CD4-positive, alpha-beta memory T cell (primary cell): ENCODE measurements at regions not wholly inside any gene's neighbourhood (a gene's known extent, or its start where the extent isn't known, plus 50 kb on each side); places are given as distances from the start of the nearest gene placed in this dataset.
A peak's percentile ranks its signal among the peaks of the same experiment; 100 is the strongest.

Experiments
- CTCF ChIA-PET: fragments of 350-600 bp; sonication (Branson Sonifier 250); formaldehyde crosslinking; loops from one replicate; lab custom pipeline; 2021; ENCODE audit warnings: inconsistent platforms; ENCODE audit not compliant: partially characterized antibody; lab: Charles Lee
- POLR2A ChIA-PET: fragments of 350-600 bp; sonication (Branson Sonifier 250); formaldehyde crosslinking; loops from one replicate; lab custom pipeline; 2021; ENCODE audit not compliant: partially characterized antibody; lab: Charles Lee
- DNase-seq, 5 donors: peaks; one replicate each; pipeline versions ENCODE4 v3.0.0 to v3.0.0-alpha.2; 2020 to 2022; ENCODE audit warnings: mixed read lengths in 1 of 5
- H3K27ac ChIP-seq: one replicate; pipeline ENCODE4 v1.7.0; 2013; ENCODE audit warnings: low read depth, low read length
- H3K27me3 ChIP-seq: 2 replicates; pipeline ENCODE4 v1.7.0; 2013; ENCODE audit warnings: mild to moderate bottlenecking, low read length, moderate library complexity; ENCODE audit not compliant: insufficient read depth
- H3K36me3 ChIP-seq: 2 replicates; pipeline ENCODE4 v1.7.0; 2013; ENCODE audit warnings: mild to moderate bottlenecking, low read length, moderate library complexity; ENCODE audit not compliant: insufficient read depth
- H3K4me1 ChIP-seq: 2 replicates; pipeline ENCODE4 v1.7.0; 2013; ENCODE audit warnings: mild to moderate bottlenecking, low read length, moderate library complexity; ENCODE audit not compliant: insufficient read depth
- H3K4me3 ChIP-seq, 2 donors: one replicate each; pipeline ENCODE4 v1.7.0; 2013; ENCODE audit warnings: low read length in 2 of 2, mild to moderate bottlenecking in 1 of 2
- H3K9me3 ChIP-seq, 2 donors: one replicate each; pipeline ENCODE4 v1.7.0; 2013; ENCODE audit warnings: low read length in 2 of 2, control low read depth in 1 of 2; ENCODE audit not compliant: control insufficient read depth in 1 of 2
- H3K27ac Mint-ChIP-seq, 7 donors: one replicate each; pipeline ENCODE4 v1.8.0; 2020 to 2021; ENCODE audit warnings: mixed read lengths in 7 of 7, mild to moderate bottlenecking in 6 of 7, inconsistent platforms in 3 of 7, moderate library complexity in 3 of 7
- H3K27me3 Mint-ChIP-seq, 2 donors: one replicate each; pipeline ENCODE4 v1.8.0; 2020 to 2021; ENCODE audit warnings: mixed read lengths in 2 of 2
- H3K36me3 Mint-ChIP-seq, 2 donors: one replicate each; pipeline ENCODE4 v1.8.0; 2020 to 2021; ENCODE audit warnings: mixed read lengths in 2 of 2, inconsistent platforms in 1 of 2, mild to moderate bottlenecking in 1 of 2
- H3K4me1 Mint-ChIP-seq, 4 donors: one replicate each; pipeline ENCODE4 v1.8.0; 2020 to 2021; ENCODE audit warnings: mixed read lengths in 4 of 4, mild to moderate bottlenecking in 1 of 4
- H3K4me3 Mint-ChIP-seq, 8 donors: one replicate each; pipeline ENCODE4 v1.8.0; 2020 to 2021; ENCODE audit warnings: mixed read lengths in 8 of 8, mild to moderate bottlenecking in 7 of 8, moderate library complexity in 6 of 8, inconsistent platforms in 3 of 8
- H3K9me3 Mint-ChIP-seq, 8 donors: one replicate each; pipeline ENCODE4 v1.8.0; 2020 to 2021; ENCODE audit warnings: mixed read lengths in 8 of 8, mild to moderate bottlenecking in 5 of 8, inconsistent platforms in 3 of 8, moderate library complexity in 1 of 8
- intact Hi-C: fragments of 100-400 bp; cut with micrococcal nuclease; formaldehyde crosslinking; loops from one replicate; pipeline ENCODE4 v1.15.1; 2023

GRCh38 chr18:34970106-34970505, 71.1 kb upstream of the MAPRE2 start:
- no peaks in the 10 kb centered on the region for H3K36me3 Mint-ChIP-seq
- H3K9me3 ChIP-seq: no peaks in the 10 kb centered on the region
- H3K27me3 Mint-ChIP-seq: peaks cover 9% of the 10 kb centered on the region in 2 donors
- H3K27me3 ChIP-seq: no peaks in the 10 kb centered on the region
- no peaks in the 10 kb centered on the region for H3K4me1 ChIP-seq
- H3K36me3 ChIP-seq: no peaks in the 10 kb centered on the region
- intact Hi-C loops: loop anchor here (10.0 kb wide), 1 partner anchor 1165 kb away; no protein-coding TSS in a partner anchor
- H3K27ac Mint-ChIP-seq: no peak overlapping the region
- POLR2A ChIA-PET: no interaction called here
- H3K4me3 ChIP-seq: no peak overlapping the region
- no peak for DNase-seq
- no peak overlapping the region for H3K4me3 Mint-ChIP-seq
- CTCF ChIA-PET: no interaction called here
- H3K27ac ChIP-seq: no peak overlapping the region
- H3K9me3 Mint-ChIP-seq: no peaks in the 10 kb centered on the region
- no peaks in the 10 kb centered on the region for H3K4me1 Mint-ChIP-seq

GRCh38 chr18:34971313-34971712, 69.9 kb upstream of the MAPRE2 start:
- Histone ChIP-seq H3K36me3 (no peaks in the 10 kb centered on the region), H3K4me1 (no peaks in the 10 kb centered on the region), H3K9me3 (no peaks in the 10 kb centered on the region), H3K4me3 (no peak overlapping the region), H3K27me3 (peaks cover 9% of the 10 kb centered on the region), H3K27ac (no peak overlapping the region)
- Mint-ChIP-seq H3K27ac (no peak overlapping the region), H3K4me1 (peaks cover 0 to 6% (median 4%) of the 10 kb centered on the region in 4 donors), H3K4me3 (no peak overlapping the region), H3K27me3 (peaks cover 9 to 12% of the 10 kb centered on the region in 2 donors), H3K9me3 (no peaks in the 10 kb centered on the region), H3K36me3 (no peaks in the 10 kb centered on the region)
- DNase-seq: no peak
- POLR2A ChIA-PET: no interaction called here
- CTCF ChIA-PET: interaction anchor here (1.0 to 1.6 kb wide), 3 partner anchors 12 to 55 kb away, joined by 3 to 4 read pairs (median 3); no protein-coding TSS in a partner anchor
- intact Hi-C loops: loop anchor here (10.0 kb wide), 1 partner anchor 1163 kb away; no protein-coding TSS in a partner anchor

GRCh38 chr18:34972765-34973414, 68.3 kb upstream of the MAPRE2 start:
- Histone ChIP-seq H3K4me1 (no peaks in the 10 kb centered on the region), H3K9me3 (no peaks in the 10 kb centered on the region), H3K27me3 (peaks cover 9% of the 10 kb centered on the region), H3K27ac (no peak overlapping the region), H3K36me3 (no peaks in the 10 kb centered on the region), H3K4me3 (no peak overlapping the region)
- Mint-ChIP-seq H3K27me3 (peaks cover 9 to 12% of the 10 kb centered on the region in 2 donors), H3K27ac (no peak overlapping the region), H3K36me3 (no peaks in the 10 kb centered on the region), H3K4me3 (no peak overlapping the region), H3K9me3 (no peaks in the 10 kb centered on the region), H3K4me1 (peaks cover 3 to 13% (median 4%) of the 10 kb centered on the region in 4 donors)
- DNase-seq: no peak
- ChIA-PET POLR2A (interaction anchor here (0.7 kb wide), 1 partner anchor 69 kb away, joined by 4 read pairs; no protein-coding TSS in a partner anchor), CTCF (no interaction called here)
- intact Hi-C loops: loop anchor here (10.0 kb wide), 1 partner anchor 1162 kb away; no protein-coding TSS in a partner anchor

GRCh38 chr18:34976123-34976522, 65.1 kb upstream of the MAPRE2 start:
- DNase-seq: no peak

GRCh38 chr18:34976534-34976898, 64.7 kb upstream of the MAPRE2 start:
- no peak overlapping the region for H3K27ac ChIP-seq
- peaks cover 14% of the 10 kb centered on the region for H3K4me1 ChIP-seq
- intact Hi-C loops: loop anchor here (2.0 to 10.0 kb wide), 5 partner anchors 314 to 1158 kb away; partner anchors contain the start of genes INO80C, RMP24, ZNF24 and ZSCAN30
- H3K27me3 ChIP-seq: peaks cover 9% of the 10 kb centered on the region
- ChIA-PET POLR2A (interaction anchor here (0.8 to 3.2 kb wide), 2 partner anchors 65 to 70 kb away, joined by 3 to 23 read pairs; partner anchors contain the start of gene MAPRE2), CTCF (no interaction called here)
- peak overlapping the region; percentile 83 to 97 (median 94) for H3K4me3 Mint-ChIP-seq
- no peaks in the 10 kb centered on the region for H3K9me3 Mint-ChIP-seq
- no peaks in the 10 kb centered on the region for H3K9me3 ChIP-seq
- H3K36me3 ChIP-seq: no peaks in the 10 kb centered on the region
- peak overlapping the region in 4 of 7 donors; percentile 26 to 55 (median 43) for H3K27ac Mint-ChIP-seq
- H3K4me1 Mint-ChIP-seq: peaks cover 15 to 30% (median 19%) of the 10 kb centered on the region in 4 donors
- H3K36me3 Mint-ChIP-seq: peaks cover 0 to 5% of the 10 kb centered on the region in 2 donors
- no peak for DNase-seq
- H3K4me3 ChIP-seq: peak overlapping the region in 1 of 2 donors; percentile 60
- peaks cover 10 to 12% of the 10 kb centered on the region in 2 donors for H3K27me3 Mint-ChIP-seq

More at GRCh38 chr18:34976123-34976522, 65.1 kb upstream of the MAPRE2 start:
- Mint-ChIP-seq H3K36me3 (peaks cover 0 to 5% of the 10 kb centered on the region in 2 donors), H3K27ac (peak overlapping the region in 3 of 7 donors; percentile 23 to 55 (median 36)), H3K9me3 (no peaks in the 10 kb centered on the region), H3K4me3 (peak overlapping the region; percentile 80 to 97 (median 92)), H3K27me3 (peaks cover 10 to 12% of the 10 kb centered on the region in 2 donors), H3K4me1 (peaks cover 15 to 30% (median 19%) of the 10 kb centered on the region in 4 donors)
- Histone ChIP-seq H3K9me3 (no peaks in the 10 kb centered on the region), H3K4me1 (peaks cover 14% of the 10 kb centered on the region), H3K36me3 (no peaks in the 10 kb centered on the region), H3K4me3 (no peak overlapping the region), H3K27ac (no peak overlapping the region), H3K27me3 (peaks cover 9% of the 10 kb centered on the region)
- ChIA-PET POLR2A (no interaction called here), CTCF (no interaction called here)
- intact Hi-C loops: loop anchor here (2.0 to 10.0 kb wide), 5 partner anchors 315 to 1159 kb away; partner anchors contain the start of genes INO80C, RMP24, ZNF24 and ZSCAN30

GRCh38 chr18:34976899-34977837, 64.0 kb upstream of the MAPRE2 start:
- DNase-seq: peak; percentile 58 to 81 (median 66)
- H3K36me3 ChIP-seq: no peaks in the 10 kb centered on the region
- peaks cover 15 to 30% (median 19%) of the 10 kb centered on the region in 4 donors for H3K4me1 Mint-ChIP-seq
- H3K27ac ChIP-seq: no peak overlapping the region
- H3K27me3 ChIP-seq: peaks cover 9% of the 10 kb centered on the region
- intact Hi-C loops: loop anchor here (1.0 to 10.0 kb wide), 6 partner anchors 117 to 1158 kb away; partner anchors contain the start of genes INO80C, RMP24, ZNF24 and ZSCAN30
- H3K36me3 Mint-ChIP-seq: peaks cover 0 to 5% of the 10 kb centered on the region in 2 donors
- H3K4me3 ChIP-seq: peak overlapping the region; percentile 60 to 82
- H3K4me1 ChIP-seq: peaks cover 14% of the 10 kb centered on the region
- H3K27me3 Mint-ChIP-seq: peaks cover 10 to 12% of the 10 kb centered on the region in 2 donors
- H3K4me3 Mint-ChIP-seq: peak overlapping the region; percentile 90 to 97 (median 94)
- CTCF ChIA-PET: no interaction called here
- peak overlapping the region in 4 of 7 donors; percentile 83 to 90 (median 88) for H3K27ac Mint-ChIP-seq
- H3K9me3 ChIP-seq: no peaks in the 10 kb centered on the region
- H3K9me3 Mint-ChIP-seq: no peaks in the 10 kb centered on the region
- POLR2A ChIA-PET: interaction anchor here (0.8 to 3.2 kb wide), 3 partner anchors 64 to 117 kb away, joined by 3 to 23 read pairs (median 6); partner anchors contain the start of gene MAPRE2
